ENCODE measurements at regions not wholly inside any gene's neighbourhood (a gene's known extent, or its start where the extent isn't known, plus 50 kb on each side); places are given as distances from the start of the nearest gene placed in this dataset.

DNA sequence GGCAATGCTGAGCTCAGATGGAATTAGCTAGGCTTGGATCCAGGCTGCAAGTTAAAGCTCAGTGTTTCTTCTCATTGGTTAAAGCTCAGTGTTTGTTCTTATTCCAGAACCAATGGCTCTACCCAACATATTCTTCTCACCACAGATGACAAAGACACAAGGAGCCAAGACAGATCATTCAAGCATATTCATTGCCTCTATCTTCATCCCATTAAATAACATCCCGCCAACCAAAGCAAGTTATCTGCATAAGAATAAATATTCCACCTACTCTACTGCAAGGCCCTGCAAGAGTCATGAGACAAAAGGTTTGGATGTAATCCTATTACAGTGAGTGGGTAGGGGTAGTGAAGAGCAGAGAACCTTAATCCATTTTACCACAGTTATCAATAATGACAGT, 766.5 kb downstream of the C4orf33 start:
- Histone ChIP-seq H3K79me2 (ENCODE audit: control insufficient read depth, insufficient read depth, low read length) (no peaks in the 10 kb centered on the region), H3K27me3 (ENCODE audit: control insufficient read depth, extremely low read depth, insufficient read depth, low read length) (no peaks in the 10 kb centered on the region), H3K36me3 (ENCODE audit: control insufficient read depth in 2 of 2, extremely low read depth in 1 of 2, insufficient read depth in 2 of 2, low read length in 2 of 2) (no peaks in the 10 kb centered on the region), H2AFZ (ENCODE audit: control insufficient read depth, low read length) (no peak overlapping the region), H3K4me2 (ENCODE audit: control insufficient read depth, extremely low read depth, insufficient read depth, low read depth, low read length) (no peak overlapping the region), H3K9ac (ENCODE audit: control insufficient read depth, extremely low read depth, insufficient read depth, low read length) (no peak overlapping the region), H3K9me3 (ENCODE audit: control insufficient read depth, low read depth, low read length) (no peaks in the 10 kb centered on the region), H3K9me1 (ENCODE audit: control insufficient read depth, extremely low read depth, insufficient read depth, low read length) (no peaks in the 10 kb centered on the region), H4K20me1 (ENCODE audit: control insufficient read depth, extremely low read depth, insufficient read depth, low read length) (no peaks in the 10 kb centered on the region), H3K4me3 (ENCODE audit: control insufficient read depth in 2 of 3, extremely low read depth in 1 of 3, insufficient read depth in 2 of 3, low read depth in 1 of 3, low read length in 3 of 3) (no peak overlapping the region), H3K27ac (ENCODE audit: control insufficient read depth, insufficient read depth, low read length) (no peak overlapping the region), H3K4me1 (ENCODE audit: control insufficient read depth, extremely low read depth, insufficient read depth, low read length) (no peaks in the 10 kb centered on the region)
- DNase-seq (ENCODE audit: low read depth, low spot score) (no peak), FAIRE-seq (no peak)
- no peak for TF ChIP-seq EZH2 (IDR thresholded peaks at IDR 0.05; ENCODE audit: low read length)
- TF ChIP-seq, protein P1, sequence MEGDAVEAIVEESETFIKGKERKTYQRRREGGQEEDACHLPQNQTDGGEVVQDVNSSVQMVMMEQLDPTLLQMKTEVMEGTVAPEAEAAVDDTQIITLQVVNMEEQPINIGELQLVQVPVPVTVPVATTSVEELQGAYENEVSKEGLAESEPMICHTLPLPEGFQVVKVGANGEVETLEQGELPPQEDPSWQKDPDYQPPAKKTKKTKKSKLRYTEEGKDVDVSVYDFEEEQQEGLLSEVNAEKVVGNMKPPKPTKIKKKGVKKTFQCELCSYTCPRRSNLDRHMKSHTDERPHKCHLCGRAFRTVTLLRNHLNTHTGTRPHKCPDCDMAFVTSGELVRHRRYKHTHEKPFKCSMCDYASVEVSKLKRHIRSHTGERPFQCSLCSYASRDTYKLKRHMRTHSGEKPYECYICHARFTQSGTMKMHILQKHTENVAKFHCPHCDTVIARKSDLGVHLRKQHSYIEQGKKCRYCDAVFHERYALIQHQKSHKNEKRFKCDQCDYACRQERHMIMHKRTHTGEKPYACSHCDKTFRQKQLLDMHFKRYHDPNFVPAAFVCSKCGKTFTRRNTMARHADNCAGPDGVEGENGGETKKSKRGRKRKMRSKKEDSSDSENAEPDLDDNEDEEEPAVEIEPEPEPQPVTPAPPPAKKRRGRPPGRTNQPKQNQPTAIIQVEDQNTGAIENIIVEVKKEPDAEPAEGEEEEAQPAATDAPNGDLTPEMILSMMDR (optimal IDR thresholded peaks at IDR 0.05 in 1 of 3, IDR thresholded peaks at IDR 0.05 in 1 of 3, conservative IDR thresholded peaks at IDR 0.05 in 1 of 3; ENCODE audit: extremely low read depth in 1 of 3, insufficient read depth in 2 of 3, low read length in 3 of 3), result no peak
- dilution Hi-C loops (cut with MboI; ENCODE audit: extremely low pct_ligation_motif_present, low sequenced_read_pairs), result no loop called here

DNA sequence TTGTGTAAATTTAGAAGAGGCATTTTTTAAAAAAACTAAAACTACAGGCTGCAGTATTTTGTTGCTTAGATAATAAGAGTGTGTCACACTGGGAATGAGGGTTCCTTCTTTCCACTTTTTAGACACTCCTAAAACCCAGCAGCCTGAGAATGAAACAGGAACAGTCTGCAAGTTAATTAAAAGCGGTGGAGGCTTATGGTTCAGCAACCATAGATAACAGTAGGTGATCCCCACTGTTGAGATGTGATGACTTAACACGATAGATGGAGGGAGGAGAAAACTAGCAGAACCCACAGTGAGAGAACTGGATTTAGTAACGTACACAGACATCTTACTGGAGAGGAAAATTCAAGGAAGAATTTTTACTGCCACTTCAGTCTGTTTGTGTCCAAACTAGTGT, 767.3 kb downstream of the C4orf33 start:
- no peaks in the 10 kb centered on the region for H3K9me1 ChIP-seq (ENCODE audit: control insufficient read depth, extremely low read depth, insufficient read depth, low read length)
- H3K4me2 ChIP-seq (ENCODE audit: control insufficient read depth, extremely low read depth, insufficient read depth, low read depth, low read length), result no peak overlapping the region
- H3K9ac ChIP-seq (ENCODE audit: control insufficient read depth, extremely low read depth, insufficient read depth, low read length), result no peak overlapping the region
- H3K36me3 ChIP-seq (ENCODE audit: control insufficient read depth in 2 of 2, extremely low read depth in 1 of 2, insufficient read depth in 2 of 2, low read length in 2 of 2), result no peaks in the 10 kb centered on the region
- FAIRE-seq (no peak), DNase-seq (ENCODE audit: low read depth, low spot score) (no peak)
- H3K9me3 ChIP-seq (ENCODE audit: control insufficient read depth, low read depth, low read length), result no peaks in the 10 kb centered on the region
- no peaks in the 10 kb centered on the region for H3K79me2 ChIP-seq (ENCODE audit: control insufficient read depth, insufficient read depth, low read length)
- no peak overlapping the region for H3K4me3 ChIP-seq (ENCODE audit: control insufficient read depth in 2 of 3, extremely low read depth in 1 of 3, insufficient read depth in 2 of 3, low read depth in 1 of 3, low read length in 3 of 3)
- no peaks in the 10 kb centered on the region for H3K4me1 ChIP-seq (ENCODE audit: control insufficient read depth, extremely low read depth, insufficient read depth, low read length)
- no peaks in the 10 kb centered on the region for H3K27me3 ChIP-seq (ENCODE audit: control insufficient read depth, extremely low read depth, insufficient read depth, low read length)
- dilution Hi-C loops (cut with MboI; ENCODE audit: extremely low pct_ligation_motif_present, low sequenced_read_pairs), result no loop called here
- no peaks in the 10 kb centered on the region for H4K20me1 ChIP-seq (ENCODE audit: control insufficient read depth, extremely low read depth, insufficient read depth, low read length)
- no peak overlapping the region for H3K27ac ChIP-seq (ENCODE audit: control insufficient read depth, insufficient read depth, low read length)
- H2AFZ ChIP-seq (ENCODE audit: control insufficient read depth, low read length), result no peak overlapping the region
- no peak for TF ChIP-seq EZH2 (IDR thresholded peaks at IDR 0.05; ENCODE audit: low read length)
- TF ChIP-seq, protein P1 (optimal IDR thresholded peaks at IDR 0.05 in 1 of 3, IDR thresholded peaks at IDR 0.05 in 1 of 3, conservative IDR thresholded peaks at IDR 0.05 in 1 of 3; ENCODE audit: extremely low read depth in 1 of 3, insufficient read depth in 2 of 3, low read length in 3 of 3), result no peak
